Frontal cortex (tissue), 3 donors: ENCODE measurements at regions not wholly inside any gene's neighbourhood (a gene's known extent, or its start where the extent isn't known, plus 50 kb on each side); places are given as distances from the start of the nearest gene placed in this dataset.

Experiments
- DNase-seq, 2 donors: peaks; one replicate each; pipeline ENCODE4 v3.0.0; 2012; ENCODE audit warnings: low spot score in 2 of 2
- FAIRE-seq: peaks from 2 replicates; lab custom pipeline; 2012; peaks lifted over from hg19 to GRCh38; lab: Jason Lieb, UNC
- donor health status: control.
- donor health status: control.
- donor health status: control.

- DNase-seq, result no peak
- FAIRE-seq, result no peak
Observed at GRCh38 chr14:105776924-105777323, 250.5 kb downstream of the TMEM121 start.

DNA sequence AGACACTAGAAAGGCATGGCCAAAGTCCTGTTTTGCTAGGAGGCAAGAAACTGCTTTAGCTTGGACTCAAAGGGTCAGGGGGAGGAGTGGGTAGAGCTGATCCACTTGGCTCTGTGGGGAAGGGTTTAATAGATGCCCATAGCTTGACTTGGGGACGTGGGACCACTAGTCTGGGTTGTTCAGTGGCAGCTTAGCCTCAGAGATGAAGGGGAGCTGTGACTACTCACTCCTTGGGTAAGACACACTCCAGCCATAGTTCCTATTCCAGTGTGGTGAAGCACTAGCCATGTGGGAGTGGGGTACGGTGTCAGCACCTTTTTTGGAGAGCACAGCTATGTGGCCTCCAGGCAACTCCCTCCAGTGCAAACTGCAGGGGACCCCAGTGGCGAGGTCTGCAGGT lies 257.3 kb downstream of the TMEM121 start:
- DNase-seq, result no peak
- FAIRE-seq, result no peak

GRCh38 chr14:105793836-105794235 lies 267.5 kb downstream of the TMEM121 start:
- FAIRE-seq, result no peak

DNA sequence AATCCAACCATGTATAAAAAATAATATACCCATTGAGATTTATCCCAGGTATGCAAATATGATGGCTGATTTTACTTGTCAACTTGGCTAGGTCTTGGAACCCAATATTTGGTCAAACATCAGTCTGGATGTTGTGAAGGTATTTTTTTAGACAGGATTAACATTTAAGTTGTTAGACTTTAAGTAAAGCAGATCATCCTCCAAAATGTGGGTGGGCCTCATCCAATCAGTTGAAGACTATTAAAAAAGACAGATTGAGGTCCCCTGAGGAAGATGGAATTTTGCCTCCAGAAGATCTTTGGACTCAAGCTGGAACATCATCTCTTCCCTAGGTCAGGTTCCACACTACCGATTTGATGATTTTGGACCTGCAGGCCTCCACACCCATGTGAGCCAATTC lies 271.2 kb downstream of the TMEM121 start:
- FAIRE-seq (no peak), DNase-seq (no peak)

More at GRCh38 chr14:105793836-105794235, 267.5 kb downstream of the TMEM121 start:
- DNase-seq, result no peak

- DNase-seq (no peak), FAIRE-seq (no peak)
Observed at GRCh38 chr14:105805701-105806100, 279.3 kb downstream of the TMEM121 start.

- DNase-seq (no peak), FAIRE-seq (no peak)
Observed at GRCh38 chr14:105806568-105806967, 280.2 kb downstream of the TMEM121 start.

GRCh38 chr14:105817971-105818711 lies 291.8 kb downstream of the TMEM121 start:
- FAIRE-seq, result no peak

GRCh38 chr14:105818712-105819005 lies 292.3 kb downstream of the TMEM121 start:
- FAIRE-seq (no peak), DNase-seq (no peak)

More at GRCh38 chr14:105817971-105818711, 291.8 kb downstream of the TMEM121 start:
- no peak for DNase-seq

DNA sequence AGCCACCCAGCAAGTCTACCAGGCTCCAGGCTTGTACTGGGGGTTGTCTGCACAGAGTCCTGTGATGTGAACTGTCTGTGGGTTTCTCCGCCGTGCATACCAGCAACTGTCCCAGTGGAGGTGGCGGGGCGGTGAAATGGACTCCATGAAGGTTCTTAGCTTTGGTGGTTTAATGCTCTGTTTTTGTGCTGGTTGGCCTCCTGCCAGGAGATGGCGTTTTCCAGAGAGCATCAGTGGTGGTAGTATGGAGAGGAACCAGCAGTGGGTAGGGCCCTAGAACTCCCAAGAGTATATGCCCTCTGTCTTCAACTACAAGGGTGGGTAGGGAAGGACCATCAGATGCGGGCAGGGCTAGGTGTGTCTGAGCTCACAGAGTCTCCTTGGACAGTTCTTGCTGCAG lies 303.8 kb downstream of the TMEM121 start:
- FAIRE-seq, result no peak
- no peak for DNase-seq

- DNase-seq, result no peak
- no peak for FAIRE-seq
Observed at GRCh38 chr14:105836160-105836559, 309.8 kb downstream of the TMEM121 start.

GRCh38 chr14:105836730-105837129 lies 310.3 kb downstream of the TMEM121 start:
- FAIRE-seq (no peak), DNase-seq (no peak)

GRCh38 chr14:105837349-105838063 lies 311.1 kb downstream of the TMEM121 start:
- FAIRE-seq, result no peak

DNA sequence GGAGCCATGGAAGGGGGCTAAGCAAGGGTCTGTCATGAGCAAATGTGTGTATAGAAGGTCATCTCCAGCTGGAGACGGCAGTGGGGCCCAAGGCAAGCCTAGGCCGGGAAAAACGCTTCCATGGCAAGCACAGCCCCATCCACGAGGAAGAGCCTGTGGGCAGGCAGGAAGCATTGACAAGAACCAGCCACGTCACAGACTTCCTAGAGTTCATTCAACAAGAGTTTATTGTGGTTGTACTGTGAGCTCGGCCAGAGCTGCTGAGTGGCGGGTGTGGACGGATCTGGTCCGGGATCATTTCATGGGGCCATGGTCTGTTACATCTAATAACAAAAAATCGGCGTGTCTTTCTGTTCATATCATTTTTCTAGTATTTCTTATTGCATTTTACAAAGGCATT lies 311.7 kb downstream of the TMEM121 start:
- DNase-seq, result no peak
- FAIRE-seq, result no peak

More at GRCh38 chr14:105837349-105838063, 311.1 kb downstream of the TMEM121 start:
- no peak for DNase-seq

DNA sequence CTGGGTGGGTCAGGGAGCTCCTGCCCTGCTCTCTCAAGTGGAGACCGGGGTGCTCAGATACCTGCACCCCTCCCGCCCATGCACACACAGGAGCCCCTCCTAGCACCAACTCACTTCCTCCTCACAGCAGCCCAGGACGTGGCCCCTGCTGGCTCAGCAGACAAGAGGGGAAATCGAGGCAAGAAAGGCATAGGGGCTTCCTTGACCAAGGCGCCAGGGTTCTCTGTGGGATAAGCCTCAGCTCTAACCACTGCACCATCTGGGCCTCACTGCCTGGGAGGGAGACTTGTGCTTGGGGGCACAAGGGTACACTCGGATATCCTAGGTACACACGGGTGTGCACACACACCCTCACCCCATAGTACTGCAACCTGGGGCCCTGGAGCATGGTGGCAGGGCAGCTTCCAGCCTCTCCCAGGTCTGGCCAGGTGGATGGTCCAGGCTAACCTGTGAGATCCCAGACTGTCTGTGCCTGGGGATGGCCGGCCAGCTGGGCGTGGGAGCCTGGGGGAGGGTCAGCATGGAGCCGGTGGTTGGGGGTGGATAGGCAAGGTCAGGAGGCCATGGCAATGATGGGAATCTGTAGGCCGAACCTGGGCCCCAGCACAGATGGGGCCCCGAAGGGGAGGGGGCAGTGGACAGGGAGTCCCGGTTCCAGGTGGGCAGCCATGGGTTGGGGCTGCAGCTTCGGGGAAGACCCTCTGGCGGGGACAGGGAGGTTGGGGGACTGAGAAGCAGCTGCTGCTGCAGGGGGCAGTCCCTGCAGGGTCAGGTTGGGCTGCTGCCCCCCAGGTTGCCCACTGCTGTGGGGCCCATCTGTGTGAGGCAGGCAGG lies 312.4 kb downstream of the TMEM121 start:
- no peak for FAIRE-seq
- DNase-seq, result no peak

DNA sequence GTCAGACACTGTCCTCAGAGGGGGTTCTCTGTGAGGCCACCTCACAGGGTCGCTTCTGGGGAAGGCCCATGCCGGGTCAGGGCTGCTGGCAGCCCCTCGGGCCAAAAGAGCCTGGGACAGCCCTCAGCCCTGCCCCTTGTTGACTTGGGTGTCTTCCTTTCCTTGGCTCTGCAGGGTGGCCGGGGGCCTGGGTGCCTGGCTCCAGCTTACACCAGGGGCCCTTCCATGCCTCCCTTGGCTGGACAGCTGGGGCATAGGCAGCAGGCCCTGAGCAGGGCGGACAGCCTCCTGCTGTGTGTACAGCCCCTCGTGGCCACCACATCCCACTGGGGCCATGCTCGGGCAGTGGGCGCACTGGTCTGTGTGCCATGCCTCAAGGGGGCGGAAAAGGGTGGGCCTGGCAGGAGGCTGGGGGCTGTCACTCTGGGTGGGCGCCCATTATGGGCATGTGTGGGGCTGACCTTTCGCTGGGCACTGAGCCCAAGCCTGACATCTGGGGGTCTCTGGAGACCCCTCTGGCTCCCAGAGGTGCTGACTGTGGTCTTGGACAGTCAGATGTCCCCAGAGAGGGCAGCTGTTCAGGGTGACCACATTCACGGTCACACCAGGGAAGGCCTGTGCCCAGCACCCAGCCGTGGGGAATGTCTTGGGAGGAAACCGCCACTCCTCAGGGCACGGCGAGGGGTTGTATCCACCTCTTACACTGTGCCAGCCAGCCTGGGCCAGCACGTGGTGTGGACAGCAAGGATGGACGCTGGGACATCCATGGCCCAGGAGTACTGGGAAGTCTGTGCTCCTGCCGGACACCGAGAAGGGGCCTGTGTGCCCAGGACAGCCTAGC lies 313.3 kb downstream of the TMEM121 start:
- FAIRE-seq (no peak), DNase-seq (no peak)

GRCh38 chr14:105840266-105841021 lies 314.1 kb downstream of the TMEM121 start:
- no peak for FAIRE-seq
- no peak for DNase-seq

- DNase-seq (no peak), FAIRE-seq (no peak)
Observed at GRCh38 chr14:105841022-105842009, 314.9 kb downstream of the TMEM121 start.

DNA sequence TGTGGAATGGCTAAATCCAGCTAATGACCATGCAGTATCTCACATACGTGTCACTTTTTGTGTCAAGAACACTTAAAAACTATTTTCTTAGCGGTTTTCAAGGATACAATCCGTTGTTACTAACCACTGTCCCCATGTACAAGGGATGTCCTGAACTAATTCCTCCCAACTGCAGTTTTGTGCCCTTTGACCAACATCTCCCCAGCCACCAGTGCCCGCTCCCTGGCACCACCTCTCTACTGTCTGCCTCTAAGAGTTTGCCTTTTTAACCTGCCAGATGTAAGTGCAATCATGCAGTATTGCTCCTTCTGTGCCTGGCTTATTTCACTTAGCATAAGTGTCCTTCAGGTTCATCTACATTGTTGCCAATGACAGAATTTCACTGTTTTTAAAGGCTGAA lies 315.7 kb downstream of the TMEM121 start:
- DNase-seq (no peak), FAIRE-seq (no peak)
